Germinal center (tissue), 1 donor: ENCODE measurements at regions not wholly inside any gene's neighbourhood (a gene's known extent, or its start where the extent isn't known, plus 50 kb on each side); places are given as distances from the start of the nearest gene placed in this dataset.
"Not testable (repeated sequence)": the region's sequence is repeated elsewhere in the genome, so short reads cannot be mapped to it uniquely, and the experiment has no call there.

Experiments
- DNase-seq: peaks from one replicate; pipeline ENCODE4 v3.0.0; 2012; ENCODE audit warnings: mixed read lengths, low spot score

- no peak for DNase-seq
Observed at GRCh38 chr21:19995253-19995652, 1003.0 kb upstream of the NCAM2 start.

DNA sequence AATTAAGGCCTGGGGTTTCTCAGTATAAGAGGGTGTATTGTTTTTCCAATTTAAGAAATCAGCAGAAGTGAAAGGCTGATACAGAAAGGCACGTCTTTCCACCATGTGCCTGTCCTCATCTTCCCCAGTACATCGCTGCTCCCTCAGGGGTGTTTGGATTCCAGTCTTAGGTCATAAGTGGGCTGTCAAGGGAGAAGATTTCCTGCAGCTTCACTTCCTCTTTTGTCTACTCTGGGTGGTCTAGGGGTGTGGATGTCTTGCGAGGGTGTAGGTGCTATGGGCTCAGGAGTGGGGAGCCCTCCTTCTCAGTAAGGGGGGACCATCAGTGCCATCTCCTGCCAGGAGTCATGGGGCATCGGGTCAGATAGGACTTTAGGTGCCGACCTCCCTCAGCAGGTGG is 999.8 kb upstream of the NCAM2 start:
- no peak for DNase-seq

GRCh38 chr21:19999369-20000272 is 998.6 kb upstream of the NCAM2 start:
- no peak for DNase-seq

- no peak for DNase-seq
Observed at GRCh38 chr21:20004367-20004766, 993.8 kb upstream of the NCAM2 start.

GRCh38 chr21:20010691-20011200 is 987.5 kb upstream of the NCAM2 start:
- DNase-seq = no peak

GRCh38 chr21:20013851-20014250 is 984.4 kb upstream of the NCAM2 start:
- no peak for DNase-seq

GRCh38 chr21:20016435-20017005 is 981.7 kb upstream of the NCAM2 start:
- DNase-seq = no peak

- no peak for DNase-seq
Observed at GRCh38 chr21:20020026-20020425, 978.2 kb upstream of the NCAM2 start.

DNA sequence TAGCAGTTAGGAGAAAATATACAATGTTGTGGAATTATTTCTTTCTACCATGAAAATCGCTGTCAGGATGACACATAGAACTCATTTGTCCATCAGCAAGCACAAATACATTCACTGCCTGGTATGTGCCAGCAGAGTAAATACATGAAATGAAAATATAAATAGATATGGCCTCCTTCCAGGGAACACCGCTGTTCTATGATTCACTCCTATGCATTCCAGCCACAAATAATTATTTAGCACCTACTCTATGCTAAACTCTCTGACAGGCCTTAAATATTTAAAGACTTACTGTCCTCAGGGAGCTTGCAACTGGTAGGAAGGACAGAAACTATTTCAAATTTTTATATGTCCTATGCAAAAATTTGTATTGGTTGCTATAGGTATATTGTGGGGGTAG is 975.0 kb upstream of the NCAM2 start:
- no peak for DNase-seq

- no peak for DNase-seq
Observed at GRCh38 chr21:20024741-20025140, 973.5 kb upstream of the NCAM2 start.

GRCh38 chr21:20026543-20026942 is 971.7 kb upstream of the NCAM2 start:
- DNase-seq = no peak

GRCh38 chr21:20030390-20030789 is 967.8 kb upstream of the NCAM2 start:
- no peak for DNase-seq

DNA sequence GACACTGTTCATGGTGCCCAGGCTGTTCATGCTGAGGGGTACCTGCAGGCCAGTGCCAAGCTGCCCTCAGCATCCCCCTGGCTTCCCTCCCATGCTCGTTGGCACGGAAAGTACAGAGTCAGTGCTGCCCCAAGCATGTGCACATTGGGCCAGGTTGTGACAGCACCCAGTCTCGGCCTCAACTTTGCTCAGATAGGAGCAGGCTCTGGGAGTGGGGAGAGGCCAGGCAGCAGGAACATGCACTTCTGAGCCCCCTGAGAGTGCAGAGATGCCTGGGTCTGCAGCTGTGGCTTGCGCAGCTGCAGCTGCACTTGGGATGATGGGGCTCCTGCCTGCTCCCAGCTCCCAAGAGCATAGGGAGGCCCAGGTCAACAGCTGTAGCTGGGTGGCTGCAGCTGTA is 966.4 kb upstream of the NCAM2 start:
- no peak for DNase-seq

DNA sequence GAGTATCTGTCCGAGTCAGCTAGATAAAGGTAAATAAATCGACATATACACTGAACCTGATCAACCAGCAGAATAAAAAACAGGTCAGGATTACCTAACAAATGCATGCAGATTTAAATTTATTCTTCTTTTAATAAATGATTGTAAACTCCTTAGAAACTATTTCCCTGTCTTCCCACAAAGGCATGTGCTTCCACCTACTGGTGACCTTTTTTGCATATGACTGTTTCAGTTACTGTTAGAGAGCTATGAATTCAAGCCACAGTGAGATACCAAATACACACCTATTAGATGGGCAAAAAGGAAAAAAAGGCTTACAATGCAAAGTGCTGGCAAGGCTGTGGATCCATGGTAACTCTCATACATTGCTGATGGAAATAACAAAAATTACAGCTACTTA is 957.4 kb upstream of the NCAM2 start:
- DNase-seq = no peak

DNA sequence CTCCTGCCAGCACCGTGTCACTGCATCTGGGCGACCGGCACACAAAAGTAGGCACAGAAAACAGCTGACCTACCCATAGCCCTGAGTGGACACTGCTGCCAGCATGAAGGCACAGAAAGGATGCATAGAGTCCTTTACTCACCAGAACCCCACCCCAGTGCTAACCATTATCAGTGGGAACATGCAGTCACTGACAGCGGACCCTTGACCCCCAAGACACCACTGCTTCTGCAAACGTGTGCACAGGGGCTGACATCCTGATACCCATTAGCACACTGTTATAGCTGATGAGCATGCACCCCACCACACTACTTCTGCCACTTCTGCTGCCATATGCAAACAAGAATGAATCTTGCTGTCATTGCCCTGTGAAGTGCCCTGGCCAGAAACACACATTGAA is 953.0 kb upstream of the NCAM2 start:
- no peak for DNase-seq

- DNase-seq = not testable (repeated sequence)
Observed at GRCh38 chr21:20048130-20048837, 949.9 kb upstream of the NCAM2 start.

DNA sequence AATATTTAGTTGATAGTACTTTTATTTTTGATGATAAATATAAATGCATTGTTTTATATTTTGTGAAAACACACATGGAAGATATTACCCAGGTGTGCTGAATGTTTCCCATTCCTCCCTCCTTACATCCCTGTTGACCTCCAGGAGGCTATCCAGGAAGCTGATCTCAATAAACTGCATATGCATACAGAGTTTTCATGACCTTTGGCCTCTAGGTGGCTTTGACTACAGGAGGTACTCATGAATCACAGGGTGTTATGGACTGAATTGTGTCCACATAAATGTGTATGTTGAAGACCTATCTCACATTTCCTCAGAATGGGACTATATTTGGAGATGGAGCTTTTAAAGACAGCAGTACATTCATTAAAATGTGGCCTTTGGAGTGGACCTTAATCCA is 914.9 kb upstream of the NCAM2 start:
- DNase-seq = no peak

GRCh38 chr21:20083925-20084324 is 914.3 kb upstream of the NCAM2 start:
- no peak for DNase-seq

DNA sequence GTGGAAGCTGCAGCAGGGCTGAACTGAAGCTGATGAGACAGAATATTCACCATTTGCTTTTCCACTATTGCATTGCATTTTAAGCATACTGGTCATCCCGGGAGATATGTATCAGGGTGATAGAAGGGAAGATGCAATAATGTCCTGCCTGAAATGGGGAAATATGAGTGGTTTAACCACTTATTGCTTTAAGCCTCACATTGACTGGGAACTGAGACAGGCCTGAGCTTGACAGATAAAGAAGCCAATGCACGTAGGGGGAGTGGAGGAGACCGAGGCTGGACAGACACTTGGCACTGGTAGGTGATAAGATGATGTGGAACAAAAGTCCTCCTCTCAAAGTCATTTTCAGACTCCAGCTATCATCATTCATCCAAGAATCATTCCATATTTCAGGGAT is 911.7 kb upstream of the NCAM2 start:
- no peak for DNase-seq

DNA sequence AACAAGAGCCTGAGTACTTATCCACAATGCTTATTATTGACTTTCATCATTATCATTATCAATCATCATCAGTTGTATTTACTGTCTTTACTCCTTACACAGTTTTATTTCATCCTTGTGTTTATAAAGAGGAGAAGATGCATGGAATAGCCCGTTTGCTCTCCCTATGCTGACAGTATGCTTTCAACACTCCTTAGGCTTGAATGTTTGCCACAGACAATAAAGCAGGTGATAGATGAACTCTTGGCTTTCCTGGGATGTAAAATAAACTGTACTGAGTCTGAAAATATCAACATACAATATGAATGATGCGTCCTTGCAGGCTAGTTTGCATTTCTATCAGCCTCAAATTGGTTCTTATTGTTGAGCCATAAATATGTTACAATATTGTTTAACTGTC is 891.8 kb upstream of the NCAM2 start:
- no peak for DNase-seq

- no peak for DNase-seq
Observed at GRCh38 chr21:20108016-20108415, 890.2 kb upstream of the NCAM2 start.

DNA sequence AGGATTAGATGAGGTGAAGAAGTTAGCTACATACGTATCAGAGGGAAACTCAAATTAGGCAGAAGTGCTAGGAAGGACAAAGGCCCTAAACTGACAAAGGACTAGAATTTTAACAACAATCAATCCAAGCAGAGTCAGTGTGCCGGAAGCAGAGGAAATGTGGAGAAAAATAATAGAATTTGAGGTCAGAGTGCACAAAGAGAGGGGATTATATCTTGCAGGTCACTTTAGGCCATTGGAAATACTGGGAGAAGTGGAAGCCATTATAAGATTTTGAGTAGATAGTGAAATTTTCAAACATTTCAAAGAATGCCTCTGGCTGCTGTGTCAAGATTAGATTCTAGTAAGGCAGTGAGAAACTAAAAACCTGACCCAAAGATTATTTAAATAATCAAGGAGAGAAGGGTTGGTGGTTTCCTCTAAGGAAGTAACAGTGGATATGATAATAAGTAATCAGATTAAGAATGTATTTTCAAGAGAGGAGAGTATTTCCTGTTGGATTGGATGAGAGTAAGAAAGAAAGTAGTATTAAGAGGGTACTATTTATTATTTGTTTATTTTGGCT is 889.2 kb upstream of the NCAM2 start:
- DNase-seq = no peak

GRCh38 chr21:20110368-20110767 is 887.8 kb upstream of the NCAM2 start:
- no peak for DNase-seq
